SK-N-SH (cell line): ENCODE measurements at regions not wholly inside any gene's neighbourhood (a gene's known extent, or its start where the extent isn't known, plus 50 kb on each side); places are given as distances from the start of the nearest gene placed in this dataset.

Experiments
- EP300 ChIP-seq, 2 experiments: IDR thresholded peaks; 2 replicates each; pipeline versions ENCODE4 v1.4.0 to v1.6.1; 2012; ENCODE audit warnings: borderline replicate concordance in 1 of 2, low read depth in 1 of 2, low read length in 1 of 2
- NRF1 ChIP-seq: IDR thresholded peaks from 2 replicates; pipeline ENCODE4 v1.6.1; 2012; ENCODE audit warnings: low read depth, mild to moderate bottlenecking, low read length
- RAD21 ChIP-seq: IDR thresholded peaks from 2 replicates; pipeline ENCODE4 v1.6.1; 2012; ENCODE audit warnings: mild to moderate bottlenecking, low read length
- RFX5 ChIP-seq: IDR thresholded peaks from 2 replicates; pipeline ENCODE4 v1.6.1; 2012; ENCODE audit warnings: mild to moderate bottlenecking, improper control_type of control experiment, low read length
- RXRA ChIP-seq: IDR thresholded peaks from 2 replicates; pipeline ENCODE4 v1.4.0; 2012; ENCODE audit warnings: low read depth, mild to moderate bottlenecking, borderline replicate concordance
- TAF1 ChIP-seq: IDR thresholded peaks from 2 replicates; pipeline ENCODE4 v1.6.1; 2012; ENCODE audit warnings: low read depth, mild to moderate bottlenecking, low read length, moderate library complexity, borderline replicate concordance
- TF ChIP-seq, protein P1 (sequence below): fragments of 200-600 bp; sonication (generic); IDR thresholded peaks from 2 replicates; pipeline ENCODE4 v1.6.1; 2017; ENCODE audit warnings: antibody characterized with exemption, mild to moderate bottlenecking, moderate library complexity
- TF ChIP-seq, protein P2 (sequence below): IDR thresholded peaks from 2 replicates; pipeline ENCODE4 v1.6.1; 2012; ENCODE audit warnings: mild to moderate bottlenecking, low read depth, low read length, moderate library complexity
- TF ChIP-seq, protein P3 (sequence below): fragments of 150-350 bp; IDR thresholded peaks from 2 replicates; pipeline ENCODE4 v1.6.1; 2017; ENCODE audit warnings: antibody characterized with exemption, low read length, low read depth, borderline replicate concordance

DNA sequence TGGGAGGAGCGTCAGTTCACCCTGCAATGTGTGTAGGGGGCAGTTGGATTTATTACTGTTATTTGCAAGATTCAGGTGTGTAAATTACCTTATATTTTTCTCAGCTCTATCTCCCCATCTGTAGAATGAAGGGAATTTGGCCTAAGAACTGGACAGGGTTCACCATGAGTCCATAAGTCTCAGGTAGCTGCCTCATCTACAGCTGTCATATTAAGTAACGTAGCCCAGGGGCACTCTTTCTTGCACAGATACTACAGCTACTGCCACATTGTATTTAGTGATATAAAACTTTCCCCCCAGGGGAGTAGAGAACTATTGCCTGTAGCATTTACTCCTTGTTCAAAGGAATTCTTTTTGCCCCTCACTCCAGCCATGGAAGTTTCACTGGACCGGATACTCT lies 301.4 kb upstream of the ZNF608 start:
- TF ChIP-seq, protein P1, sequence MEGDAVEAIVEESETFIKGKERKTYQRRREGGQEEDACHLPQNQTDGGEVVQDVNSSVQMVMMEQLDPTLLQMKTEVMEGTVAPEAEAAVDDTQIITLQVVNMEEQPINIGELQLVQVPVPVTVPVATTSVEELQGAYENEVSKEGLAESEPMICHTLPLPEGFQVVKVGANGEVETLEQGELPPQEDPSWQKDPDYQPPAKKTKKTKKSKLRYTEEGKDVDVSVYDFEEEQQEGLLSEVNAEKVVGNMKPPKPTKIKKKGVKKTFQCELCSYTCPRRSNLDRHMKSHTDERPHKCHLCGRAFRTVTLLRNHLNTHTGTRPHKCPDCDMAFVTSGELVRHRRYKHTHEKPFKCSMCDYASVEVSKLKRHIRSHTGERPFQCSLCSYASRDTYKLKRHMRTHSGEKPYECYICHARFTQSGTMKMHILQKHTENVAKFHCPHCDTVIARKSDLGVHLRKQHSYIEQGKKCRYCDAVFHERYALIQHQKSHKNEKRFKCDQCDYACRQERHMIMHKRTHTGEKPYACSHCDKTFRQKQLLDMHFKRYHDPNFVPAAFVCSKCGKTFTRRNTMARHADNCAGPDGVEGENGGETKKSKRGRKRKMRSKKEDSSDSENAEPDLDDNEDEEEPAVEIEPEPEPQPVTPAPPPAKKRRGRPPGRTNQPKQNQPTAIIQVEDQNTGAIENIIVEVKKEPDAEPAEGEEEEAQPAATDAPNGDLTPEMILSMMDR = no peak
- TF ChIP-seq, protein P2, sequence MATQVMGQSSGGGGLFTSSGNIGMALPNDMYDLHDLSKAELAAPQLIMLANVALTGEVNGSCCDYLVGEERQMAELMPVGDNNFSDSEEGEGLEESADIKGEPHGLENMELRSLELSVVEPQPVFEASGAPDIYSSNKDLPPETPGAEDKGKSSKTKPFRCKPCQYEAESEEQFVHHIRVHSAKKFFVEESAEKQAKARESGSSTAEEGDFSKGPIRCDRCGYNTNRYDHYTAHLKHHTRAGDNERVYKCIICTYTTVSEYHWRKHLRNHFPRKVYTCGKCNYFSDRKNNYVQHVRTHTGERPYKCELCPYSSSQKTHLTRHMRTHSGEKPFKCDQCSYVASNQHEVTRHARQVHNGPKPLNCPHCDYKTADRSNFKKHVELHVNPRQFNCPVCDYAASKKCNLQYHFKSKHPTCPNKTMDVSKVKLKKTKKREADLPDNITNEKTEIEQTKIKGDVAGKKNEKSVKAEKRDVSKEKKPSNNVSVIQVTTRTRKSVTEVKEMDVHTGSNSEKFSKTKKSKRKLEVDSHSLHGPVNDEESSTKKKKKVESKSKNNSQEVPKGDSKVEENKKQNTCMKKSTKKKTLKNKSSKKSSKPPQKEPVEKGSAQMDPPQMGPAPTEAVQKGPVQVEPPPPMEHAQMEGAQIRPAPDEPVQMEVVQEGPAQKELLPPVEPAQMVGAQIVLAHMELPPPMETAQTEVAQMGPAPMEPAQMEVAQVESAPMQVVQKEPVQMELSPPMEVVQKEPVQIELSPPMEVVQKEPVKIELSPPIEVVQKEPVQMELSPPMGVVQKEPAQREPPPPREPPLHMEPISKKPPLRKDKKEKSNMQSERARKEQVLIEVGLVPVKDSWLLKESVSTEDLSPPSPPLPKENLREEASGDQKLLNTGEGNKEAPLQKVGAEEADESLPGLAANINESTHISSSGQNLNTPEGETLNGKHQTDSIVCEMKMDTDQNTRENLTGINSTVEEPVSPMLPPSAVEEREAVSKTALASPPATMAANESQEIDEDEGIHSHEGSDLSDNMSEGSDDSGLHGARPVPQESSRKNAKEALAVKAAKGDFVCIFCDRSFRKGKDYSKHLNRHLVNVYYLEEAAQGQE = no peak
- TF ChIP-seq EP300 (IDR thresholded peaks at IDR 0.05; ENCODE audit: borderline replicate concordance in 1 of 2, low read depth in 1 of 2, low read length in 1 of 2) (no peak), RAD21 (no peak), NRF1 (no peak), RXRA (no peak), RFX5 (no peak), TAF1 (no peak)
- TF ChIP-seq, protein P3, sequence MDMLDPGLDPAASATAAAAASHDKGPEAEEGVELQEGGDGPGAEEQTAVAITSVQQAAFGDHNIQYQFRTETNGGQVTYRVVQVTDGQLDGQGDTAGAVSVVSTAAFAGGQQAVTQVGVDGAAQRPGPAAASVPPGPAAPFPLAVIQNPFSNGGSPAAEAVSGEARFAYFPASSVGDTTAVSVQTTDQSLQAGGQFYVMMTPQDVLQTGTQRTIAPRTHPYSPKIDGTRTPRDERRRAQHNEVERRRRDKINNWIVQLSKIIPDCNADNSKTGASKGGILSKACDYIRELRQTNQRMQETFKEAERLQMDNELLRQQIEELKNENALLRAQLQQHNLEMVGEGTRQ = no peak
